GM11168 (cell line): ENCODE measurements at regions not wholly inside any gene's neighbourhood (a gene's known extent, or its start where the extent isn't known, plus 50 kb on each side); places are given as distances from the start of the nearest gene placed in this dataset.
"Not testable (repeated sequence)": the region's sequence is repeated elsewhere in the genome, so short reads cannot be mapped to it uniquely, and the experiment has no call there.

Source experiments
- in situ Hi-C: fragments of 300-500 bp; cut with MboI; formaldehyde crosslinking; loops from one replicate; pipeline ENCODE4 v1.12.0; 2022; ENCODE audit warnings: low sequenced_read_pairs; ENCODE audit not compliant: unreplicated experiment

DNA sequence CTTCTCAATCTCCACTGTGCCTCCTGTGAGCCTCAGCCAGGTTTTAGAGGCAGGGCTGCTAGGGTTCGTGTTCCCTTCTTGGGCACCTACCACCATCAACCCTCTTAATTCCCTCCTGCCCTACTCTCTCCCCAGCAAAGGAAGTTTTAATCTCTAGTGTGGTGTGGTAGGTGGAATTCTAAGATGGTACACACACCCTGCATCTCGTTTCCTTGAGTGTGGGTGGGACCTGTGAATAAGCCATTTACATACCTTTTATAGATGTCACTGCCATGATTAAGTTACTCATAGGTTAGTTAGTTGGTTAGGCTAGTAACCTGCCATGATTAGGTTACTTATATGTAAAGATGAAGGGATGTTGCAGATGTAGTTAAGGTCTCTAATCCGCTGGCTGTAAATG lies 114.8 kb upstream of the VRK1 start:
- in situ Hi-C loops = no loop called here

DNA sequence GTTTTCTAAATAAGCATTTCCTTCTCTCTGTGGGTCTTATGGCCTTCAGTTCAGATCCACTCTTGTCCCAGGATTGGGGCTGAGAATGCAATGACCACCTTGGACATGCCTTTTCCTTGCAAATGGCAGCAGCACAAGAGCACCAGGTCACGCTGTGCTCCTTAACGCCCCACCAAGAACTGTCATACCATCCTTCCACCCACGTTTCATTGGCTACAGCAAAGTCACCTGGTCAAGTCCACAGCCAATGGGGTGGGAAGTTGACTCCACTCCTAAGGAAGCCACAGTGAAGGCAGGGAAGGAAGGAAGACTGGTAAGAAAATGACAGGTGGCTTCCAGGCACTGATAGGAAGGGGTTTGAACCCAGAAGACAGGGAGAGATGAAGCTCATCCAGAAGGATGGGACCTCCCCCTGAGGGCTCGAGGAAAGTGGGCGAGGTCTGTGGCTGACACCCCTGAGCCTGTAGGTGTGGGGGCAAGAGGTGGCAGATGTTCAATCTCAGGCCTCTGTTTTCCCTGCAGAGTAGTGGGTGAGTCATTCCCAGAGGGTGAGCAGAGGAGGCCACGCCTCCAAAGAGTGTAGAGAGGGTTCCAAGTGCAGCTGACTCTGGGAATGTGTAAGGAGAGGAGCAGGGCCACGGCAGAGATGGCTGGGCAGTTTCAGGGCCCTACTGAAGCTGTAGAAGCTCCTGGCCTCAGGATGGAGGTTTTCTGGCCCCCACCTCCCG lies 113.5 kb upstream of the VRK1 start:
- in situ Hi-C loops = no loop called here

DNA sequence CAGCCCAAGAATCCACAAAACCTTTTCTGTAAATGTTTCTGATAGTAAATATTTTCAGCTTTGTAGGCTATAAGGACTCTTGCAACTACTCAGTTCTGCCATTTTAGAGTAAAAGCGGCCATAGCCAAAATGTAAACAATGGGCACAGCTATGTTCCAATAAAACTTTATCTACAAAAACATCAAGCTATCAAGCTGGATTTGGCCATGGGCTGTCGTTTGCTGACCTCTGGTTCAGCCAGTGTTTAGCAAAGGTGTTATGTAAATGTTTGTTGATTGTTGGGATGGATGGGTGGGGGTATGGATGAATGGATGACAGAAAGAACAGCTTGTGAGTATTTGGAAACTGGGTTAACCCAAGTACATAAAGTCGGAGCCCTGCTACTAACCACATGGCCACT lies 111.1 kb upstream of the VRK1 start:
- in situ Hi-C loops = no loop called here

DNA sequence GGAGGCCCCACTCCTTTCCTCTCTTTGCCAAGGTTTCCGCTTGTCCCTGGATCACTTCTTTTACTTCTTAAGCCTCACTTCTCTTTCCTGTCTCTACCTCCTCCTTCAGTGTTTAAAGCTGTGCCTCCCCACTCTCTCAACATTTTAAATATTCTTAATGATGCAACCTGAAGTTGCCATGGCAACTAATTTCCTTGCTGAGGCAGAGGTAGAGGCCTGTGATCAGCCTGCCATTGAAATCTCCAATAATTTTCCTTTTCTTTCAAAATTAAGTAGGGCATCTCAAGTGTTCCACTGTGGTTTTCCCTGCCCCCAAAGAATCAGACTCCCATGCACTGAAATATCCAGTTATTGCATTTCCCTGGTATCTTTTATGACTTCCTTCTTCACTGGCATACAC lies 108.6 kb upstream of the VRK1 start:
- in situ Hi-C loops = no loop called here

DNA sequence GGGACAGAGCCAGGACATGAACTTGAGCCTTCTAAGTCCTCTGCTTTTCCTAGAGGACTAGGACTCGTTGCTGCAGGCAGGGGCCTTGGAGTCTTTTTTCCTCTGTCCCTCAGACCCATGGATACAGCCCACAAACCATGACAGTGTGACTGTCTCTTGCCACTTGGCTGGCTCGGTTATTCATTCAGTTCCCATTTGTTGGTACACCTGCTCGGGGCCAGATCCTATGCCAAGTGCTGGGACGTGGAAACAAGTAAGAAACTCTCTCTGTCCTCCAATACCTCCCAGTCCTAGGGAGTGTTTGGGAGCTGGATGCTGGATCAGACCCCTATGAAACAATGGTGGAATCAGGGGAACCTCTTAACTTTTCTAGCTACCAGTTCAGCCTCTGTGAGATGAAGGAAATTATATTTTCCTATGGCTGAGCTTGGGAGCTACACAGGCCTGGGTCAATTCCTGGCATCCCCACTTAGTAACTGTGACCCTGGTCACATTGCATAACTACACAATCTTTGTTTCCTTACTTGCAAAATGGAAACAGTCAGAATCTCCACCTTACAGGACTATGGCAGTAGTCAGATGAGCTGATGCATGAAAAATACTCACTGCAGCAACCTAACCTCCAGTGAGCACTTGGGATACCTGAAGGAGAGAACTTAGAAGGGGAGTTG lies 106.3 kb upstream of the VRK1 start:
- in situ Hi-C loops = no loop called here

DNA sequence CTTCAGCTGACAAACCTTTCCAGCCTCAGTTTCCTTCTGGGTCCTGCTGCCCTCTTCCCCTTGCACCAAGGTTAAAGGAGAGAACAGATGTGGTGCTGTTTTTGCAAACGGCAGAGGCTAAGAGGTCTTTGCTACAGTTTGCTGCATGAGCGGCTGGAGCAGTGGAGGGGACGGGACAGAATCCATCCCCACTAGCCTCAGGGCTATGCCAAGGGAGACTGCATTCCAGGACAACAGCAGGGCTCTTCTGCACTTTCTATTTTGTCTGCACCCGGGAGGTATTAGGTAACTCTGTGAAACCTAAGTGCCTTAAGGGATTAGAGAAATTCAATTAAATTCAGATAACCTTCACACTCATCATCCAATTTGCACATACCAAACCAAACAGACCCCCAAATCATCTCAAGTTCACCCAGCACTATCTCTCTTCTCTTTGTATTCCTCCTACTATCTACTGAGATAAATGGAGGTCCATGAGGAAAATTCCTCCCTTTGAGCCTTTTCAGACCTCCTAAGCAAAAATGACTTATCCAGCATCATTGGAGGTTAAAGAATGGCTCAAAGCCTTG lies 103.8 kb upstream of the VRK1 start:
- in situ Hi-C loops = no loop called here

DNA sequence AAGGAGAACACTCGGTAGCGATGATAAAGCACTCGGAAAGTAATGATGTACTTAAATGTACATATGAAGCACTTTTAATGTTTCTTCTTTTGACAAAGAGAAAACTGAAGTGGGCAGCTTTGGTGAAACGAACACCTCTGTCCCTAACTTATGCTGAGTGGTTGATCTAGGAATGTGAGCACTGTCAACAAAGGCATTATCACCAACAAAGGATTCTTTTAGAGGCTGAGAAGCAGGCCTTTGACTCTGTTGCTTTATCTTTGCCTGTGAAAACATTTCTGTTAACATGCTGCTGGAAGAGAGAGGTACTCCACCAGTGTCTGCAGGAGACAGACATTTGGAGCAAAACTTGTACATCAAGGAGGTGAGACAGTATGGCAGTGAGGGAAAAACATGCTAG lies 103.2 kb upstream of the VRK1 start:
- in situ Hi-C loops = no loop called here

DNA sequence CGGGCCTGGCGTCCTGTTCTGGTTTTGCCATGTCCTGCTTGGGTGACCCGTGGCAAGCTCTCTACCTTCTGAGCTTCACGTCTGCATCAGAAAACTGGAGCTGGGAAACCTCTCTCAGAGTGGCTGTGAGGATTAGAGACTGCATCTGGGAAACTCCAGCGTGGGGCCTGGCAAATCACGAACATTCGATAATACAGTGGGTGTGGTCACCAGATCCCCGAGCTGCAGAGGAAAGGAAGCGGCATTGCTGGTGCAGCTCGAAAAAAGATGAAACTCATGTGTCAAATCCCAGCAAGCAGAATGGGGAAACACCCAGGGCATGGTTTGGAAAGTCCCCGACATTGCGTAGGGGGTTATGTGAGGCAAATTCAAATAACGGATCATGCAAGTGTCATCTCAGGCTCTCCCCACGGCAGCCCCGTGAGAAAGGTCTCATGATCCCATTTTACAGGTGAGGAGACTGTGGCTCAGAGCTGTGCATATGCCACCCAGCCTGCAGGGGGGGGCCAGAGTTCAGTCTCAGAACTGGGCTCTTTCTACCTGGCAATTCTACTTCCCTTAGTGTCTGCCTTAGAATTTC lies 98.1 kb upstream of the VRK1 start:
- in situ Hi-C loops = no loop called here

DNA sequence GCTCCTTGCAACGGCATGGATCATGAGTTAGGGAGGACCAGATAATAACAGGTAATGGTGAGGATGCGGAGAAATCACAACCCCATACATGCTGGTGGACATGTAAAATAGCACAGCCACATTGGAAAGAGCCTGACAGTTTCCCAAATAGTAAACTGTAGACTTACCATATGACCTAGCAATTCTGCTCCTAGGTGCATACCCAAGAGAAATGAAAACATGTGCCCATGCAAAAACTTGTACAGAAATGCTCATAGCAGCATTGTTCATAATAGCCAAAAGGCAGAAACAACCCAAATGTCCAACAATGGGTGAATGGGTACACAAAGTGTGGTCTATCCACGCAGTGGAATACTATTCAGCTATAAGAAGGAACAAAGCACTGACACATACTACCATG lies 97.5 kb upstream of the VRK1 start:
- in situ Hi-C loops = no loop called here

DNA sequence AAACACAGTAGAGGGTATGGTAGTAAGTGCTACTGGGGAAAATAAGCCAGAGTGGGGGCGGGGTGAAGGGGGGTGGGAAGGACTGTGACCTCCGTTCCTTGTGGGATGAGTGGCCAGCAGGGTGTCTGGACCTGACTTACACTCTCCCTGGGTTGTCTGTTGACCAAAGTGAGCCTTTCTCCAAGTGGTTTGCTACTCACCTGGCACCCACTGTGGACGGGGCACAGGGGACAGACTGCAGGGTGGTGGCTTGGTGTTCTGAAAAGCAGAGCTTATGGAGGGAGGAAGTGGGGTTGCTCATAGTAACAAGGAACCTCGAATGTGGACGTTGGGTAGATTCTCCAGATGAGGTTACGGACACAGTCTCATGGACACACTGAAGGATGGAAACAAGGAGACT lies 94.4 kb upstream of the VRK1 start:
- in situ Hi-C loops = no loop called here

DNA sequence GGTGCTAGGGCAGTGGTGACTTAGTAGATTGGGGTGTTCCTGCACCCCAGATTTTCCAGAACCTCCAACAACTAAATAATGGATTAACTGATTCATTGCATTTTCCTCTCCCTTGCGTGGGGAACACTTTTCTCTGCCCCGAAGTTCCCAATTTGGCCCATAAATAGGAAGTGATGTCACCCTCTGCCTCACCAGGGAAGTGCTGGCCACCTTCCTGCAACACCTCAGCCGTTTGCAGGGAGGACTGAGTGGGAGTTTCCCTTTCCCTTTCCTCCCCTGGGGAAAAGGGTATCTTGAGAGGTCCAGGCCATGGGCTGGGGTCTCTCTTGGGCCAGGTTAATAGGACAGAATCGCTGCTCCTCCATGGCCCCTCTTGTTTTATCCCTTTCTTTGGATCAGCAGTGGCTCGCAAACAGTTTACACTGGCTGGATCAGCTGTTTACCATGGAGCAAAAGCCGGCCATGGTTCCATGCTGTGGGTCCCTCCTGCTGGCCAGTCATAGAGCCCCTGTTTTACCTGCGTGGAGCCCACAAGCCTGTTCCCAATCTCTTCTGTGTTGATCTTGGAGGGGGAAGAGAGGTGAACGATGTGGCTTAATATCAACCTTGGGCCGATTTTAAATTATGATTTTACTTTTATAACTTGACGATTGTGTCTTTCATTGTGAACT lies 91.6 kb upstream of the VRK1 start:
- in situ Hi-C loops = no loop called here

DNA sequence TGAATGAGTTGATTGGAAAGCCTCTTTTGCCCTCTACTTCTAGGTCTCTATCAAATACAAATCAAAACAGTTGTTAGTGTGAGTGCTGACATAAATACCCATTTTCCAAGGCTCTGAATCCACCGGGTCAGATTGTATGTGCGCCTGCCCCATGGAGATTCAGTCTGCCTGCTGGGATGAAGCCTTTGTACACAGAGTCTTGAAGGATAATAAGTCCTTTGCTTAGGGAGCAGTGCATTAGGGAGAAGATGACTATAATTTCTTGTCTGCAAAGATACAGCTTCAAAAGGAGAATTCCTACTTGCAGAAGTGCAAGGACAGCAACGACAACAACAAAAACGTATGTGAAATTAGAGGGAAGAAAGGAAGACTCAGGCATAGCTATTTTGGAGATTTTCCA lies 90.3 kb upstream of the VRK1 start:
- in situ Hi-C loops = no loop called here

DNA sequence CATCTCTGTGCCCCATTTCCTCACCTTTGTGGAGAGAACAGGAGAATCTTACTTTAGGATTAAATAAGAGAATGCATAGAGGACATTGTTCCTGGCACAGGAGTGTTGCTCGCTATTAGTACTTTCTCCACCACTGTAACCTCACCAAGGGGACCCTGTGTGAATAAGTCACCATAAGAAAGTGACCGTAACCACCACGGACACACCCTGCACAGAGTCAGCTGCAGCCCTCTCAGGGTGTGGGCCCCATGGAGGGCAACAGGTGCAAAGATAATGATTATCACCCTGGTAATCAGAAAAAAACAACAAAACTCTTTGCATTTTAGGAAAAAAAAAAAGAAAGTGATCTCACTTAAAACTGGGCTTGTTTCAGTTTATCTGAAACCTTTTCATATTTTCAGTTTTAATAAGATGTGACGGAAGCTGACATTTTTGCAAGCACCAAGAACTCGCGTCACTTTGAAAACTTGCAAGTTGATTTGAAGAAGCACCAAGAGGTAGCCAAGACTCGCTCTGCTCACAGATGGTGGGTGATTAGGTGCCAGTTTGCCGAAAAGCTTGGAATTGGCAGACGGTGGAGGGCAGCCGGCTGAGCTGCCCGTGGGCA lies 87.0 kb upstream of the VRK1 start:
- in situ Hi-C loops = no loop called here

DNA sequence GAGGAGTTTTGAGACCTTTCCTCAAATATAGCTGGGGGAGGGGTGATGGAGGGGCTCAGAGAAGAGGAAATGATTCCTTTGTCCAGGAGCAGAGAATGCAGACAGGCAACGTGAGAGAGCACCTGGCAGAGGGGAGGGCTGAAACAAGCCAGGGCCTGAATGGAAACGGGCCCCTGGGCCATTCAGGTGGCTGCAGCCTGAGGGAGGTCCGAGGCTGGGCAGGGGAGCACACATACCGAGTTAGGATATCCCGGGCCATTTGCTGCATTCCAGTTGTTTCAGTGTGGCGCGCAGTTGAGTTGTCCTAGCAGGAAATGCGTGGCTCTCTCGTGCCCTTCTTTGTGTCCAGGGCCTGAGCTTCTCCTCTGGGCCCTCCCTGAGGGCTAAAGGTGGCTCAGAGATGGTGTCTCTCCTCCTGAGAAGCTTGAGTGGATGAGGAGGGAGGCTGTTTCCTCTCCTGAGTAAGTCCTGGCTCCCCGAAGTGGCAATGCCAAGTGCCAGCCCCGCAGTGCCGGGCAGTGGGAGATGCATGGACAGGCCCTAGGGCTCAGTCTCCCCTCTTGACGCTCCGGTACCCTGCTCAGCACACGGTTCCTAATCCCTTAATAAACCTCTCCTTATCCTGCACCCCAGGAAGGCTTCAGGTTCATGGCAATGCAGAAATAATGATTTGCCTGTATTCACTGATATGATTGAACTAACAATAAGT lies 85.5 kb upstream of the VRK1 start:
- in situ Hi-C loops = no loop called here

DNA sequence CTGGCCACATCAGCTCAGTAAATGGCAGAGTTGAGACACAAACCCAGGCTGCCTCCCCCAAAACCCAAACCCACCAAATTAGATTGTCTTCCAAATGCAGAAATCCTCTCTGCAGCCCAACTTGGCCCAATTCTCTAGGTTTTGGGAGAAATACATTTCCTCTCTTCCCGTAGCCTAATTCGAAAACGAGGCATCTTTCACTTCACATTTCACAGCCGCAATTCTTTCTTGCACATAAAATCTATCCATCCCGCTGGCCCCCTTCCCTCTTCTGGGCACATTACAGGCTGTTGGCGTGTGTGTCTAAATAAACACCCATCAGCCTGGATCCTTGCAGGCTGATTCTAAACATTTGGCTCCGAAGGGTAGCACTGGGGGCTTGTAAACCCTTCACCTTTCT lies 83.8 kb upstream of the VRK1 start:
- in situ Hi-C loops = no loop called here

DNA sequence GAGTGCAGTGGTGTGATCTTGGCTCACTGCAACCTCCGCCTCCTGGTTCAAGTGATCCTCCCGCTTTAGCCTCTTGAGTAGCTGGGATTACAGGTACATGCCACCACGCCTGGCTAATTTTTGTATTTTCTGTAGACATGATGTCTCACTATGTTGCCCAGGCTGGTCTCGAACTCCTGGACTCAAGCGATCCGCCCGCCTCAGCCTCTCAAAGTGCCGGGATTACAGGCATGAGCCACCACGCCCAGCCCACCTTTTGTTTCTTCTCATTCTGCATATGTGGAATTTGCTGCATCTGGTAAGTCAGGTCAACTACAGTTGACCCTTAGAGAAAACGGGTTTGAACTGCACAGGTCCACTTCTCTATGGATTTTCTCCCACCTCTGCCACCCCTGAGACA lies 82.6 kb upstream of the VRK1 start:
- in situ Hi-C loops = not testable (repeated sequence)

DNA sequence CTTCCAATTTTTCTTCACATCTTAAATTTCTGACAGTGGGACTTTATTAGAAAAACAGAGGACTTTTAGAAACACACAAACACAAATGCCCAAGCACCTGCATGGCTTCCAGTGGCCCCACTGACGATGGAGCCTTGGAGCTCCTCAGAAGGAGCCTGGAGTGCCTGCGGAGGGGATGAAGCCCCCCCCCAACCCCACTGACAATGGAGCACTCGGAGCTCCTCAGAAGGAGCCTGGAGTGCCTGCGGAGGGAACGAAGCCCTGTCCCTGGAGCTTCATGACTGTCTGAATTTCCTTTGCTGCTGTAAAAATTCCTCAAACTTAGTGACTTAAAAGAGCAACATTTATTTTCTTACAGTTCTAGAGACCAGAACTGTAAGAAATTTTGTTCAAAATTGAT lies 80.1 kb upstream of the VRK1 start:
- in situ Hi-C loops = no loop called here

DNA sequence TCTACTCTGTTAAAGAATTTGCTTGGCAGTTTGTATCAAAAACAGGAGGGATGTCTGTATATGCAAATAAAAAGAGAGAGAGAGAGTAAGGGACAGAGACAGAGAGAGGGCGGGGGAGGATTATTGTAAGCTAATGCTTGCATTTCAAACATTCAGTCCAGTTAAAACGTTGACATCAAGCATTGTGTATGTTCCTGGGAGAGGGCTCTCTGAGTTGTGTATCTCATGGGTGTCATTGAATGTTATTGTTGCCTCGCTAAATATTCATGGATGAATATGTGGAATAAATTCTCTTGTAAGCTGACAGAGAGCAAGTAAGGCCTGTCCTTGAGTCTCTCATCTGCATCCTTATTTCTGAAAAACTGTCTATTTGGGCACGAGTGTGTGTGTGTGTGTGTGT lies 78.8 kb upstream of the VRK1 start:
- in situ Hi-C loops = no loop called here

DNA sequence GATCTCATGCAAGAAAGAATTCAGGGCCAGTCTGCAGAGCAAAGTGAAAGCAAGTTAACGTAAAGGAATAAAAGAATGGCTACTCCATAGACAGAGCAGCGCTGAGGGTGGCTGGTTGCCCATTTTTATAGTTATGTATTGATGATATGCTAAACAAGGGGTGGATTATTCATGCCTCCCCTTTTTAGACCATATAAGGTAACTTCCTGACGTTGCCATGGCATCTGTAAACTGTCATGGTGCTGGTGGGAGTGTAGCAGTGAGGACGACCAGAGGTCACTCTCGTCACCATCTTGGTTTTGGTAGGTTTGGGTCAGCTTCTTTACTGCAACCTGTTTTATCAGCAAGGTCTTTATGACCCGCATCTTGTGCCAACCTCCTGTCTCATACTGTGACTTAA lies 76.5 kb upstream of the VRK1 start:
- in situ Hi-C loops = not testable (repeated sequence)

DNA sequence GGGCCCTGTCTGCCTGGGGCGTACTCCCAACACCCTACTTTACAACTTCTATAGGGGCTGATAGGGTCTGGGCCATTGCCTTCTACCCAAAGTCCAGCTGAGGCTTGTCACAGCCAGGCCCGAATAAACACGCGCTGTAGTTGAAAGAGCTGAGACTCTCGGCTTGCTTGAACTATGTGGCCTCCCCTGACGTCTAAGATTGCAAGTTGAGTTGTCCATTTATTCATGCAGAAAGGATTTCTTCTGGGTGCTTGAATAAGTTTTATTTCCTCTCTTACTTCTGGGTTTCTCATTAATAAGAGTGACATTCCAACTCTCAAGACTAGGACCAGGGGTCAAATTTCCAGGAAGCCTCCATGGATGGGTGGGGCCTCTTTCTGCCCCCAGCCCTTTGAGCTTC lies 74.4 kb upstream of the VRK1 start:
- in situ Hi-C loops = no loop called here
